ENCODE measurements at regions not wholly inside any gene's neighbourhood (a gene's known extent, or its start where the extent isn't known, plus 50 kb on each side); places are given as distances from the start of the nearest gene placed in this dataset.
"Not testable (repeated sequence)": the region's sequence is repeated elsewhere in the genome, so short reads cannot be mapped to it uniquely, and the experiment has no call there.

DNA sequence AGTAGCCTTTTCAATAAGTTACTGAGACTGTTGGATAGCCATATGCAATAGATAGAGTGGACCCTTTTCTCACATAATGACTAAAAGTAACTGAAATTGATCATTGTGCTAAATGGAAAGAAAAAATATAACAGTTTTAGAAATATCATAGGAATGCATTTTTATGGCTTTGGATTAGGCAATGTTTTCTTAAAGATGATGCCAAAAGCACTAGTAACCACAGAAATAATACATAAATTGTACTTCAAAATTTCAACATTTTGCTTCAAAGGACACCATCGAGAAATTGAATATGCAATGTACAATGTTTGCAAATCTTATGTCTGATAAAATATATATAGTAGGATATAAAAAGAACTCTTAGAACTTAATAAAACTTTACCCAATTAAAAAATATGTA lies 1267.5 kb upstream of the CDH9 start:
- no peak for ATAC-seq
- intact Hi-C loops (cut with DNase I), result no loop called here
- DNase-seq (ENCODE audit: low spot score), result no peak

DNA sequence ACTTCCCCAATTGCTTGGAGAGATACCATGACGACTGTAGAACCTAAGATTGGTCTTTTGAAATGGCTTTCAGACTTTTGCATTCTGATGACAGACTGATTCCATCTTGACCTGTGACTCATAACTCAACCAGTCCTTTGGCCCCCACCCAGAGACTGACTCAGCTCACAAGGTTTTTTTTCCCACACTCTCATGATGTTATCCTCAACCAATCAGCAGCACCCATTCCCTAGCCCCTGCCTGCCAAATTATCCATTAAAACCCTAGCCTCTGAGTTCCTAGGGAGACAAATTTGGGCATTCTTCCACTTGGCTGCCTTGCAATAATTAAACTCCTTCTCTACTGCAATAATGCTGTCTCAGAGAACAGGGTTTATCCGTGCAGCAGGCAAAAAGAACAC lies 1263.3 kb upstream of the CDH9 start:
- intact Hi-C loops (cut with DNase I), result no loop called here
- ATAC-seq, result no peak
- DNase-seq (ENCODE audit: low spot score), result no peak

DNA sequence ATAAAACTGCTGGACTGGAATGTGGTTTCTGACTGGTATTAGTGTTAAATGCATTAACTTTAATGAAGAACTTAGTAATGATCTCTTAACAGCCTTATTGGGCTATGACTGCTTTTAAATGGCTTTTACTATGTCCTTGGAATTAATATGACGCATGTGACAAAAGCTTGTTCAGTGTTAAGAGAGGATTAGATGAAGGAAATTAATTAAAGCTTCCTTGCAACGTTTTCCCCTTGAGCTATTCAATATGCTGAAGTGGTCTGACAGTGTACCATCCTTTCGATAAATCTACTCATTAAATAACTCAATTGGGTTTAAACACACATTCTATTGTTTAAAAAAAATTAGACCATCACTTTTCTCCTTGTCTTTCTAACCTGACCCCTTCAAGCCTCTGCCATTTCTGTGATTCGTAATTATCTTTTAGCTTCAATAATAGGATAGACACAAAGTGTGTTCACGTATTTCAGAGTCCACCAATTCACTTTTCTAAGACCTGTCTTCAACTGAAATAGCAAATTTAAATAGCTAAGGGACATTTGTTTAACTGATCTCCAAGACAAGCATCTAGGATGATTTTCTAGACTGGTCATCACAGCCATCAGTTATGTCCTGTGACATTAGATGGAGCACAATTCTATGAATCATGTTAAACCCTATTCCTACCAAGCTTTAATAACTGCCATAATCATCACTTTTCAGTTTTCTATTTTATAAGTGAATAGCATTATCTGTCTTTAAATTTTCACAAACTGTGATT lies 1258.0 kb upstream of the CDH9 start:
- DNase-seq (ENCODE audit: low spot score) (no peak), ATAC-seq (no peak)
- intact Hi-C loops (cut with DNase I), result no loop called here

DNA sequence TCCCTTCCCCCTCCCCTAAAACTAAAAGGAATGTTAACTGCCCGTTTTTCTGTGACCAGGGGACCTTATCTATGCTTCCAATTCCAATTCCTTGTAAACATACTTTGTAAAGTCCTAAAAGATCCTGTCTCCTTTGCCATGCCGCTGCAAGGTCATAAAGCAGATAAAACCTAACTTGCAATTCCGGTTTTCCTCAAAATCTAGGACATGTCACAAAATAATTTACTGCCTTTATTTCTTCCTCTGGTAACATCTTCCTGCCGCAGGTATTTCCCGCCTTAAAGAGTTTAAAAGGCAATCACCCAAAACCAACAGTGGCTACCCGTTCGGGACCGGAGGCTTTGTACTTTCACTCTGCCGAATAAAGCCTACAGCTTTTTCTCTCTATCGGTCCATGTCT lies 1248.6 kb upstream of the CDH9 start:
- DNase-seq (ENCODE audit: low spot score); intact Hi-C loops (cut with DNase I); ATAC-seq: not testable (repeated sequence)

DNA sequence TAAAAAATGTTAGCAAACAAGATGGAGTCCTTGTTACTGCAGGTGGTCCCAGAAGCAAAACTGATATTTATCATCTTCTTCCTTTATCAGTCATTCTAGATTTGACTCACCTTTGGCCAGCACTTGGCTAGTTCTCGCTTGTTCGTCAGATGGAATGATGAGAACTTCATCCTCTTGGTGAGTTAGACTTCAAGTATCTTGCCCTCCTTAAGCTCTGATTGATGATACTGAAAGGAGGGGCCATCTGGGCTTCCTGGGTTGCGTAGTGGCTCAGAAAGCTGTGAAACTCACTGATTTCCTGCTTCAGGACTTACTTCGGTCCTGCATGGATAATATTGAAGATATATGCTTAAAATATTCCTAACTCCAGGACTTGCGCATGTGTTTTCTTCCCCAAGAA lies 1248.2 kb upstream of the CDH9 start:
- ATAC-seq (no peak), DNase-seq (ENCODE audit: low spot score) (no peak)
- intact Hi-C loops (cut with DNase I), result no loop called here

DNA sequence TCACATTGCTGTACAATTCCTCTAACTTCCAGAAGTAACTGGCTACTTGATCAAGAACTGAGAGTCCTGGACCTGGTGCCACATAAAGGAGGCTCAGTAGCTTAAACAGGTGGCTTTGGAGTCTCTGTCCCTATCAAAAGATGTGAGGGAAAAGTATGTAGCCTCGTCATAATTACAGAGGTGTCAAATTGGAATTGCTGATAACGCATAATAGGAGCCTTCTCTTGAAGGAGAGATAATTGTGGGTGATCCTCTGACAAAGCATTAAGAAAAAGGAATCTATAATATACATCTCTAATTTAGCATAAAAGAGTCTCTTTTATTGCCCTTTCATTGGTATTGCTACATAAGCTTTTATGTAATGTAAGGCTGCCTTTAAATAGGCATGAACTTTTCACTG lies 1246.4 kb upstream of the CDH9 start:
- ATAC-seq, result no peak
- intact Hi-C loops (cut with DNase I), result no loop called here
- DNase-seq (ENCODE audit: low spot score), result no peak

DNA sequence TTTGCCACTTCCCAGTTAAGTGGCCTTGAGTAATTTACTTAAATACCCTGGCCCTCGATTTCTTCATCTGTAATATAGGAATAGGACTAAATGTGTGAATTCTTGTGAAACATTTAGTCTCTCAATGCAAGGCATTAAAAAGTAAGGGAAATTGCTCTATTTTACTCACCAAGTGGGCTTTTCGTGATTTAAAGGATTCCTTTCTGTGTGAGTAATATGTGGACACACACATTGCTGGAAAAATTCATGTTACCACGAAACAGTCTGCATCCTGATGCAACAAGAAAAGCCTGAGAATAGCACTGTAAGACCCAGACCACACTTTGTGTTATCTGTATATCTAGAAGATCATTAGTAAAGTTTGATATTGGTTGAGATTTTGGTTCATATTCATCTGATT lies 1243.0 kb upstream of the CDH9 start:
- ATAC-seq (no peak), DNase-seq (ENCODE audit: low spot score) (no peak)
- intact Hi-C loops (cut with DNase I), result no loop called here

DNA sequence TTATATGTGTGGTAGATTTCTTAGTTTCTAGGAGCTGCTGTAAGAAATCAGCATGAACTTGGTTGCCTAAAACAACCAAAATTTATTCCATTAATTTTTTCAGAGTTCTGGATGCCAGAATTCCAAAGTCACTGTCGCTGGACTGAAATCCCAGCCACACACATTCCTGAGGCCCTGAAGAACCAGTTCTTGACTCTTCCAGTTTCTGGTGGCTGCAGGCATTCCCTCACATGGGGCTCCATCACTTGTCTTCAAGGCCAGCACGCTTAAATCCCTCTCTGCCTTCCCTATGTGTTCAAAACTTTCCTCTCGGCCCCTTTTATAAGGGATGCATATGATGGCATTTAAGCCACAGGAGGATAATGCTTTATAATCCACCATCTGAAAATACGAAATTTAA lies 1237.5 kb upstream of the CDH9 start:
- DNase-seq (ENCODE audit: low spot score) (no peak), ATAC-seq (no peak)
- intact Hi-C loops (cut with DNase I), result no loop called here

DNA sequence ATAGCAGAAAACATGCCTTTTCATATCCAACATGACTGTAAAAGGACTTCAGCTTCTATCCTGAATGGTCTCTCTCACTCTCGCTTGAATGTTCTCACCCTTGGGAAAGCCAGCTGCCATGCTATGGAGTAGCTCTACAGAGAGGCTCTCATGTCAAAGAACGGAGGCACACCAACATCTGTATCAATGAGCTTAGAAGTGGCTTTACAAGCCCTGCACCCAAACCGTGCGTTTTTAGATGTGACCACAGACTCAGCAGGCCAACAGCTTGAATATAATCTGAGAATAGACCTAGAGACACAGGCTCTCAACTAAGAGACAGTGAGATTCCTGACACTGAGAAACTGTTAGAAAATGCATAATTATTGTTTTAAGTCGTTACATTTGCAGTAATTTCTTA lies 1231.6 kb upstream of the CDH9 start:
- intact Hi-C loops (cut with DNase I), result no loop called here
- ATAC-seq (no peak), DNase-seq (ENCODE audit: low spot score) (no peak)

DNA sequence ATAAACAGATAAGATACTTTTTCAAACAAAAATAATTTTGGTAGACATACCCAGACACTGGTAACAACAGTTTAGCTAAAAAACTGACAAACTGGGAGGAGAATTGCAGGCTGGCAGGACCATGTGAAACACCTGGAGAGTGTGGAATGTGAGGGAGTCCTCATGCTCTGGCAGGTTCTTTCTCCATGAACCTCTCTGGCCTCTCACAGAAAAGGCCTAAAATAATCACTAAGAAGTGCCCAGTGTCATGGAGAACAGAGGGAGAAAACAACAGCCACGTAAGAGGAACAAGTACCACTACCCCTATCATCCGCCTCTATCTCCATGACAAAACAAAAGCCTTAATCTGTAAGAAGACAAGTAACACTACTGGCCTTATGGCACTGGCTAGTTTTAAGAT lies 1227.5 kb upstream of the CDH9 start:
- ATAC-seq (no peak), DNase-seq (ENCODE audit: low spot score) (no peak)
- intact Hi-C loops (cut with DNase I), result no loop called here

DNA sequence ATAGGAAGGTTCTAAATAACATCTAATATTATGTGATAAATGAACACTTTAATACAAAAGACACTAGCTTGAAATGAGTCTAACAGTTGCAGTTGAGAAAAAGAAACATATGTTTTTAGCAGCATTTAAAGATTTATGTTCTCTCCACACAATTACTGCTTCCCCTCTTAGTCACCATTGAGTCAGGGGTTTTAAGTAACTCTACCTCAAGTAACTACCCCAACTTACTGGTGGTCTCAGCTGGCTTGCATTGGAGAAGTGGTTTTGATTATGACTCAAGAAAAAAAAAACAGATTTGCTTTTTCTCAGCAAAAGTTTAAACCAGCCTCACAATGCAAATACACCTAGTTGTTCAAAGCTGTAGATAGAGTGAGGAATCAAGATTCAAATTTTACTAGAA lies 1216.5 kb upstream of the CDH9 start:
- DNase-seq (ENCODE audit: low spot score) (no peak), ATAC-seq (no peak)
- intact Hi-C loops (cut with DNase I), result no loop called here

DNA sequence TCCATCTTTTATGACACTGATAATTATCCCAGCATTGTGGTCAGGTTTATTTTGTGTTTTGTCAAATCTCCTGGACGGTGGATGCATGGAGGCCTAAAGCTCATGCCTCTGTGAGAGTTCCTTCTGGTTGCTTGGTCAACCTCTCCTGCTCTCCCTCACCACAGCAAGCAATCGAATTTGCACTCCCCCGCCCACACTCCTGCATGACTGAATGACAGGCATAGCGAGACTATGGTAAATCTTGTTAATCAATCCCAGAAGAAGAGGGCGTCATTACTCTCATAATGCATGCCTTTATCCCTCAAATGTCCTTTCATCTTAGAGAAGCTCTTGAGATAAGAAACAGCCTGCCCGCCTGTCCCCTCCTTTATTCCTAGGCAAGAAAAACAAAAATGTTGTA lies 1215.0 kb upstream of the CDH9 start:
- ATAC-seq (no peak), DNase-seq (ENCODE audit: low spot score) (no peak)
- intact Hi-C loops (cut with DNase I), result no loop called here

DNA sequence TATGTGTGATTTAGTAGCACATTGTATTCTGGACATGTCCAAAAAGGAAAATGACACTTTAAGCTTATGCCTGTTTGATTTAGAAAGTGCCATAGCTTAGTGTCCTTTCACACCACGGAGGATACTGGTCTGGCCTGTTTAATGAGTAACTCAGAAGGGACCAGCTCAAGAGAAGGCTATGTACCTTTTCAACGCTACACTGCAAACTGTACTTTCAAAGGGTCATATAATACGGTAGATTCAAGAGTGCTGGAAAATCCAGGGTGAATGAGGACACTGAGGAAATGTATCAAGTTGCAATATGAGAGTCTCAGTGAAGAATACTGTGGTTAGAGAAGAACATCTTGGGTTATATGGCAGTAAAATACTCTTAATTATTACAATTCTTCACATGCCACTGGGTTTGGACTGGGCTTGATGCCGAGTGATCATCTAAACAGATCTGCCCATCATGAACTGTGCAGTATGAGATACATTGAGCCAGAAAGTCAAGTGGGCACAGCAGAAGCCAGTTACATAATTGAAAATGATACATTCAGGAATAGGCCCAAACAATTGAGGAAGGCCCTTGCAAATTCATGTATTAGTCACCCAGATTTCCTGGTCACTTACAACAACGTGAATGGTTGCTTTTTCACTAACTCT lies 1211.5 kb upstream of the CDH9 start:
- DNase-seq (ENCODE audit: low spot score) (no peak), ATAC-seq (no peak)
- intact Hi-C loops (cut with DNase I), result no loop called here

DNA sequence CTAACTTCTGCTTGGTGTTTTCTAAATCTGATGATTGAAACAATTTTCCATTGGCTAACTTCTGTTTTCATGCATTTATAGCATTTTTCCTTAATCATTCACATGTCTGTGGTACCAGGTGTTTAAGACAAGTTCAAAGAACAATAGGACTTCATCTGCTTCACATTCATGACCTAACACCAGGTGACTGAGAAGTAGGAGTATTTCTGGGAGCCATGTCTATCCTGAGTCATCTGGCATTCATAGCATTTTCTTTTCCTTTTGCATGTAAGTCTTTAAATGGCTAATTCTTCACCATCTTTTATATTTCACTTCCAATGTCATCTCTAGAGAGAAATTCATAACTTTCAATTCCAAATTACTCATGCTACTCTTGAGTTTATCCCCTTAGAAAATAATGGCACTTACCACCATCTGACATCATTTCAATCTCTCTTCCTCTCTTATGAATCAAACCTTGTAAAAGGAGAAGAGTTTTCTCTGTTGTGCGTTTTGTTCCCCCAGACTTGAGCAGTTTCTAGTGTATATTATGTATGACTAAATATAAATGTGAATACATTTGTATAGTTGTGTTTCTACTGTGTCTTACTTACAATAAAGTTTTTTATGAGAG lies 1196.1 kb upstream of the CDH9 start:
- intact Hi-C loops (cut with DNase I), result no loop called here
- DNase-seq (ENCODE audit: low spot score) (no peak), ATAC-seq (no peak)

DNA sequence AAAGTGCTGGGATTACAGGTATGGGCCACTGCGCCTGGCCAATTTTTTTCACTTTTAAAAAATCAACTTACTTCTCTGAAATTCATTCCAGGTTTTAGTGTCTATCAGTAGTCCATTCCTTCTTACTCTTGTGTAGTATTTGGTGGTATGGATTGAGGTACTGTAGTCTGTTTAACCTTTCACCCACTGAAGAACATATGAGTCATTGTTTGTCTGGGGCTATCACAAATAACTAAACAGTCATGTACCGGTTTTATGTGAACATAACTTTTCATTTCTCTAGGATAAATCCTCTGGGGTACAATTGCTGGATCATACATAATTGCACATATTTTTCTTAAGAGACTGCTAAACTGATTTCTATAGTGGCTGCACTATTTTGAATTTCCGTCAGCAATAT lies 1188.0 kb upstream of the CDH9 start:
- DNase-seq (ENCODE audit: low spot score), result no peak
- intact Hi-C loops (cut with DNase I), result no loop called here

DNA sequence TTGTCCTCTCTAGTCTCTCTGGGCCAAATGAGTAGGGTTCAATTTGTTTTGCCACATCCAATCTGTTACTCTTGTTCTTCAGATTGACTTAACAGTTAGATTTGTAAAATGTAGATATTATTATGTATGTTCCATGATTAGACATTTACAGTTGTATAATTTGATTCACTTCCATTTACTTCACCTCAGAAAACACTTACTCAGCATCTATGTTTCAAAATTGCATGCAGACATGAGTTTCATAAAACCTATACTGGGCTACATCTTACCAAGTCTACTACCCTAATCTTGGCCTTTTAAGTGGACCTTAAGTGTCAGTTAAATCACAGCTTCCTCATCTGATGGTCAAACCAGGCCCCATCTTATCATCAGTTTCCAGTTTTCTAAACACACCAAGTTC lies 1181.2 kb upstream of the CDH9 start:
- ATAC-seq (no peak), DNase-seq (ENCODE audit: low spot score) (no peak)
- intact Hi-C loops (cut with DNase I), result no loop called here

More for the DNA sequence above, 1188.0 kb upstream of the CDH9 start:
- ATAC-seq, result no peak

DNA sequence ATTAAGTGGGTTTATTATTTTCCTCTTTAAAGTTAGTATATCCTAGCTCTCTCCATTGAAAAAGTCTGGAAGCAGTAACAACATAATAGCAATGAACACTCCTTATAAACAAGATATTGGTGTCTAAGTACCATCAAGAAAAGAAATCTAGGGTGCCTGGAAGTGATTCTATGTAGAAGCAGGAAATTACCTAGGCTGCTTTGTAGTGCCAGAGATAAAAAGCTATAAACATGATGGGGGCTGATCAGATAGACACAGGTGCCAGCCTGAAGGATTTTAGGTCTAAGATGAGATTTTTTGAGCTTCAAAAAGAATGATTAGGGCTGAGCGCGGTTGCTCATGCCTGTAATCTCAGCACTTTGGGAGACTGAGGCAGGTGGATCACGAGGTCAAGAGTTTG lies 1179.3 kb upstream of the CDH9 start:
- no peak for ATAC-seq
- intact Hi-C loops (cut with DNase I), result no loop called here

DNA sequence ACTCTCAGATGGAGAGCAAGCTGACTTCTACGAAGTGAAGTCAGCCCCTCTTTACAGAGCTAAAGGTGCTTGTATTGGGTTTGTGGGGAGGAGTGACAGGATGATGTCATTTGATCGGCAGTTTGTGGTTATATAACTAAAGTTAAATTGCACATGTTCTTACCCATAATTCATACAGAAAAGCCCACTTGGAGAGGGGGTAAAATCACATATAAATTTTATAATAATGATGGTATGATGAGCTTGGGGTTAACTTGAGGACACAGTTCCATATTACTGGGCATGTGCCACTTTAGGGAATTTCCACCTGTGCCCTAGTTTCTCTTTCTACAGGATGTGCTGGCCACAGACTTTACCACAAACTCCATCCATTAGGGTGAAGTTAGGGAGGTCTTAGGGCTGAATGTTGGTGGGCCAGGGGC lies 1178.6 kb upstream of the CDH9 start:
- ATAC-seq (no peak), DNase-seq (ENCODE audit: low spot score) (no peak)
- intact Hi-C loops (cut with DNase I), result no loop called here

More for the DNA sequence above, 1179.3 kb upstream of the CDH9 start:
- no peak for DNase-seq (ENCODE audit: low spot score)

DNA sequence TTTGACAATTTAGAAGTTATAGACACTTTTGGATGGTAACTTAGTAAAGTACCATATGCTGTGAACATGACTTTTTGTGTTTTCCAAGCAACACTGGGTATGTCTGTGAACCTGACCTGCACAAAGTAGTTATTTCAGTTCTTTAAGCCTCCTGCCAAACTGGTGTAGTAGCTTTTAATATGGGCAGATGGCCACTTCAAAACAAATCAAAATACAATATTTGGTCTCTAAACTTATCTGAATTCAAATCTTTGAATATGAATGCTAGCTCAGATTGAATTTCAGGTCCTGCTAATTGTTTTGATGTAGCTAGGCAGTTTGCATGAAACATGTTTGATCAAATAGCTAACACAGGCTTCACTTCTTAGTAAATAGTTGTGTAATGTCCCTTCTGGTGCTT lies 1176.7 kb upstream of the CDH9 start:
- DNase-seq (ENCODE audit: low spot score) (no peak), ATAC-seq (no peak)
- intact Hi-C loops (cut with DNase I), result no loop called here

DNA sequence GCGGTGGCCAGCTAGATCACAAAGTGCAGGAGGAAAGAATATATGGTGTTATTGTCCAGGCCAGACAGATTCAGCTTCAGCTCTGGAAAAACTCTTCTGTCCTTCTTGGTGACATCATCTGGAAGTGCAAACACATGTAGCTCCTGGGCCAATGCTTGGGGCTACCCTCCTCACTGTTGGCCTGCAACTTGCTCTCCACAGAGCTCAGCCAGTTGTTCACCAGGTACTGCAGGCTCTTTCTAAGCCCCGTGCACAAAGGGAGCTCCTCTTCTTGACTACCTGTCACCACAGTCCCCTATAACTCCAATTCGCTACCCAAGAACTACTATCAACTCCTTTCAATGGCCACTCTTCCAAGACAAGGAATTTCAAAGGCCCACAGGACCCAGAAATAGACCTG lies 1175.9 kb upstream of the CDH9 start:
- intact Hi-C loops (cut with DNase I), result no loop called here
- ATAC-seq, result no peak
- DNase-seq (ENCODE audit: low spot score), result no peak

DNA sequence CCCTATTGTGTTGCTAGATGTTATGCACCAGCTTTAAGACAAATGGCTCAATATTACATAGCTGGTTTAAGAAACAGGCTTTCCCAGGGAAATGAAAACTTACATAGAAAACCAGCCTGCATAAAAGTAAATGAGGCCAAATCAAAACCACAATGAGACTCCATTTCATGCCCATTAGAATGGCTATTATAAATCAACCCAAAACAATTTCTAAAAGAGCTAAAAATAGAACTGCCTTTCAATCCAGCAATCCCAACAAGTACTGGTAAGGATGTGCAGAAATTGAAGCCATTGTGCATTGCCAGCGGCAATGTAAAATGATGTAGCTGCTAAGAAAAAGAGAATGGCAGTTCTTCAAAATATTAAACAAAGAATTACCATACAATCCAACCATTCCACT lies 1170.0 kb upstream of the CDH9 start:
- intact Hi-C loops (cut with DNase I), result no loop called here
- no peak for DNase-seq (ENCODE audit: low spot score)
- ATAC-seq, result no peak
